ENCODE measurements at regions not wholly inside any gene's neighbourhood (a gene's known extent, or its start where the extent isn't known, plus 50 kb on each side); places are given as distances from the start of the nearest gene placed in this dataset.
A peak's percentile ranks its signal among the peaks of the same experiment; 100 is the strongest.

DNA sequence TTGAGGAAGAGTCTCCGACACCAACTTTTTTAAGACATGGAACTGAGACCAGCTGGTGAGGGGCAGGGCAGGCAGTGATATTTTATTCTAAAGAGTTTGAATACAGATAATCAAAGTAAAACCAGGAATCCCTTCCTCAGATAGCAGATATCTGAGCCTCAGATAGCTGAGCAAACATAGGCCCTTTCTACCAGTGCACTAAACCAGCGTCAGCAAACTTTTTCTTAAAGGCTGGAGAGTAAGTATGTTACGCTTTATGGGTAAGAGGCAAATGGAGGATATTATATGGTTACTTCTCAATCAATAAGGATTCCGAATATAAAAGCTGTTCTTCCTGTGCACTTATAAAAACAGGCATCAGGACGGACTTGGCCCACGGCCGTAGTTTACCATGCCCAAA lies 73.9 kb downstream of the WNT5A start:
- 20% methylated on average over 2 of the region's 7 CpGs for WGBS (ENCODE audit: insufficient coverage, low lambda C conversion rate)
- no peaks in the 10 kb centered on the region for H3K9me3 ChIP-seq (ENCODE audit: control insufficient read depth, low read depth, low read length)
- H3K27ac ChIP-seq (ENCODE audit: low read length) = no peak overlapping the region
- H3K27me3 ChIP-seq (ENCODE audit: control insufficient read depth, insufficient read depth, low read length) = no peaks in the 10 kb centered on the region
- H3K4me3 ChIP-seq (ENCODE audit: low read length) = no peak overlapping the region
- DNase-seq = peak in 1 of 2 donors; percentile 39
- no peaks in the 10 kb centered on the region for H3K36me3 ChIP-seq (ENCODE audit: control insufficient read depth, insufficient read depth, low read length)
- H3K4me1 ChIP-seq (ENCODE audit: control insufficient read depth, insufficient read depth, low read length) = peaks cover 17% of the 10 kb centered on the region

DNA sequence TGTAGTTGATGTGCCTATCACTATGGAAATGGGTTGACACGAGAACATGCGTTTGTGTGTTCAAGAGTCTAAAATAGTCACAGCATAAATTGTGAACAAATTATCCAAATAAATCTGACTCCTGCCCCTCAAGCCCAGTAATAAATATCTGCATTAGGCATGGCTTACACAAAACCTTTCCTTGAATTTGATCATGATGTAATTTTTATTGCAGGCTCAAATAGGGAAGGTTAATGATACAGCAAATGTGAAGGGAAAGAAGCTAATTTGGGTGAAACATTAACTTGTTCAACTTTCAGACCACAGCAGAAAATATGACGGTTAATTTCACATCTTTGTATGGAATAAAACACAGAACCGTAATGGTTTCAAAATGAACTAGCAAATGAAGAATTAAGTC lies 74.6 kb downstream of the WNT5A start:
- H3K9me3 ChIP-seq (ENCODE audit: control insufficient read depth, low read depth, low read length) = no peaks in the 10 kb centered on the region
- no peaks in the 10 kb centered on the region for H3K36me3 ChIP-seq (ENCODE audit: control insufficient read depth, insufficient read depth, low read length)
- H3K4me1 ChIP-seq (ENCODE audit: control insufficient read depth, insufficient read depth, low read length) = peaks cover 17% of the 10 kb centered on the region
- H3K27me3 ChIP-seq (ENCODE audit: control insufficient read depth, insufficient read depth, low read length) = no peaks in the 10 kb centered on the region
- peak in 1 of 2 donors; percentile 66 for DNase-seq
- no peak overlapping the region for H3K27ac ChIP-seq (ENCODE audit: low read length)
- WGBS (ENCODE audit: insufficient coverage, low lambda C conversion rate) = no CpG with 5 or more reads among the region's 4 CpGs
- H3K4me3 ChIP-seq (ENCODE audit: low read length) = no peak overlapping the region

DNA sequence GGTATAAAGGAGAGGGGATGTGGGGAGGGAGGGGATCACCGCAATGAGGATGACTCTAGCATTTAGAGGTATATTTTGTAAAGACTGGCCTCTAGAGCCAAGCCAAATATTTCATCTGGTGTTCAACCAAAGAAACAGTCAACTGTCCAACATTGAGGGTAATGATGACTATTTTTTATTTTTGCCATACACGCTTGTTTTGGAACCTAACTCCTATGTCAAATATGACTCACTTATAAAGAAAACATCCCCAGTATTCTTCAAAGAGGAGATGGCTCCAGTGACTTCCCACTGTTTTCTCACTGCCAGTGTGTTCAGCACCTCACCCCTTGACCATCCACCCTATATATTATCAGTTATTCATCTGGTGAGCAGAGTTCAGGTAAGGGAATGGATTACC lies 77.3 kb downstream of the WNT5A start:
- H3K4me3 ChIP-seq (ENCODE audit: low read length) = no peak overlapping the region
- H3K27me3 ChIP-seq (ENCODE audit: control insufficient read depth, insufficient read depth, low read length) = no peaks in the 10 kb centered on the region
- no peak for DNase-seq
- no peaks in the 10 kb centered on the region for H3K36me3 ChIP-seq (ENCODE audit: control insufficient read depth, insufficient read depth, low read length)
- H3K27ac ChIP-seq (ENCODE audit: low read length) = no peak overlapping the region
- H3K9me3 ChIP-seq (ENCODE audit: control insufficient read depth, low read depth, low read length) = no peaks in the 10 kb centered on the region
- H3K4me1 ChIP-seq (ENCODE audit: control insufficient read depth, insufficient read depth, low read length) = peaks cover 13% of the 10 kb centered on the region
- WGBS (ENCODE audit: insufficient coverage, low lambda C conversion rate) = no CpG with 5 or more reads among the region's 2 CpGs

DNA sequence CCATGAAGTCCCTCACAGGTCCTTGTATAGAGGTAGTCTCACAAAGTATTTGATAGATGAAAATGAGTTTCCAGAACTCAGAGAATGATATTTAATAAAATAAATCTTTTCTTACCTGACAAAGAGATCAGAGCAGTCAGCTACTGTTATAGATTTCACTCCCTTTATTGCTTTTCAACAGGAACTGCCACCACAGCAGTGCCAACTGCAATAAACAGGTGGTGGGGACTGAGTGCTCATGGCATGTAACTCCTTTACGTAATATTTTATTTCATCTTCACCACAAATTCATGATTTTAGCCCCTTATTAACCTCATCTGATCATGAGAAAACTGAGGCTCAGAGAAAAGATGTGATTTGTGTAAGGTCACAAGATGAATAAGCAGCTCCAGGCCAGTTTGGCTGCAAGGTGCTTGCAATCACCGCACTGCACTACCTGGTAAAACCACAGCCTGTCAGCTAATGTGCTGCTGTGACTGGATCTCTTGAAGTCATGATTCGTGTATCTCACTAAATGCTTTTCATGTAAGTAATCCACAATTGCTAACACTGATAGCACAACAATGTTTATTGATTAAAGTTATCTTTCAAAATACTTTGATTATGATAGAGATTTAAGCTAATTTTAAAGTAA lies 78.8 kb downstream of the WNT5A start:
- H3K4me1 ChIP-seq (ENCODE audit: control insufficient read depth, insufficient read depth, low read length) = peaks cover 13% of the 10 kb centered on the region

DNA sequence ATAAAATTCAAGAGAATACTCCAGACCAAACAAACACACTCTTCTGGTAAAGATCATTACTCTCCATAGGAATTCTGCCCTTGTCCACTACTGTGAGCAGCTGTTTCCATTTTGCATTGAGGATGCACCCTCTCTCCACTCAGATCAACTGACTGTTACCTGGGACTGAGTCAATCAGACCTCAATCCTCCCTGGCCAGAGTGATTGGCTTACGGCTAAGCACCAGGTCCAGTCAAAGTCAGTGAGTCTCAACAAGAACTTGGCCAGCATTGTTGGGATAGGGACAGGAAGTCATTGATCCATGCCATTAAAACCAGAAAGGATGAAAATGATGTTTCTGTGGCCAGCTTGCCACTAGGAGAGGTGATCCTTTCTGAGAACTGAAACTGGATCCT lies 79.7 kb downstream of the WNT5A start:
- Histone ChIP-seq H3K27ac (ENCODE audit: low read length) (no peak overlapping the region), H3K27me3 (ENCODE audit: control insufficient read depth, insufficient read depth, low read length) (no peaks in the 10 kb centered on the region)
- WGBS (ENCODE audit: insufficient coverage, low lambda C conversion rate) = no CpG with 5 or more reads among the region's 1 CpG

More for the DNA sequence above, 78.8 kb downstream of the WNT5A start:
- Histone ChIP-seq H3K9me3 (ENCODE audit: control insufficient read depth, low read depth, low read length) (no peaks in the 10 kb centered on the region), H3K36me3 (ENCODE audit: control insufficient read depth, insufficient read depth, low read length) (no peaks in the 10 kb centered on the region), H3K4me3 (ENCODE audit: low read length) (no peak overlapping the region), H3K27ac (ENCODE audit: low read length) (no peak overlapping the region), H3K27me3 (ENCODE audit: control insufficient read depth, insufficient read depth, low read length) (no peaks in the 10 kb centered on the region)
- DNase-seq = no peak
- no CpG with 5 or more reads among the region's 3 CpGs for WGBS (ENCODE audit: insufficient coverage, low lambda C conversion rate)

DNA sequence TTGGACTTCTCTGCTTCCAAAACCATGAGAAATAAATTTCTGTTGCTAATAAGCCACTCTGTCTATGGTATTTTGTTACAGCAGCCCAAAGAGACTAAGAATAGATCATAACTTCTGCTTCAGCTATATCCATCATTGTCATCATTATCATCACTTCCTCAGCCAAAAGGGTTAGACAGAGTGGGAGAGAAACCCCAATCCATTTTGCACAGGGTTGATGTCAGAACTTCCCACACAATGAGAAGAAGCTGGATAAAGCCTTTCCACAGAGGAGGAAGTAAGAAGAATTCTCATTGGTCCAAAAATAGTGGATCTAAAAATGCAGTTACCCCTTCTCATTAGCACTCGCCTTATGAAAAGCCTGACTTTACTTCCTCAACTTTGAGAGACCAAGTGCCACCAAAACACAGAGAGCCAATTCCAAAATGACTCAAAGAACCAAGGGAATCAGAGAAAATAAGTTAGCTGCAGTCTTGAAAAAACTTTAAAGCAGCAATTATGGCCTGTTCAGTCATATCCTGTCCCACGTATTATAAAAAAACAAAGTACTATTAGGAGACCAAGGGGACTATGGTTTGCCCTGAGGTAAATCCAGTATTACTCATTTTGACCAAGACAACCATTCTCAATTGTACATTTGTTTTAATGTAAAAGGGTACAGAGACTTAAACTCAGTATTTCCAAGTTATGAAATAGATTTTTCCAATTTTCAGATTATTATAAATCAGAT lies 80.2 kb downstream of the WNT5A start:
- DNase-seq = no peak
- H3K36me3 ChIP-seq (ENCODE audit: control insufficient read depth, insufficient read depth, low read length) = no peaks in the 10 kb centered on the region
- peaks cover 5% of the 10 kb centered on the region for H3K4me1 ChIP-seq (ENCODE audit: control insufficient read depth, insufficient read depth, low read length)
- no peaks in the 10 kb centered on the region for H3K9me3 ChIP-seq (ENCODE audit: control insufficient read depth, low read depth, low read length)
- no peak overlapping the region for H3K4me3 ChIP-seq (ENCODE audit: low read length)
- H3K27ac ChIP-seq (ENCODE audit: low read length) = no peak overlapping the region
- no CpG with 5 or more reads among the region's 2 CpGs for WGBS (ENCODE audit: insufficient coverage, low lambda C conversion rate)
- no peaks in the 10 kb centered on the region for H3K27me3 ChIP-seq (ENCODE audit: control insufficient read depth, insufficient read depth, low read length)

More for the DNA sequence above, 79.7 kb downstream of the WNT5A start:
- H3K4me1 ChIP-seq (ENCODE audit: control insufficient read depth, insufficient read depth, low read length) = peaks cover 10% of the 10 kb centered on the region
- H3K4me3 ChIP-seq (ENCODE audit: low read length) = no peak overlapping the region
- H3K36me3 ChIP-seq (ENCODE audit: control insufficient read depth, insufficient read depth, low read length) = no peaks in the 10 kb centered on the region
- H3K9me3 ChIP-seq (ENCODE audit: control insufficient read depth, low read depth, low read length) = no peaks in the 10 kb centered on the region
- DNase-seq = no peak

DNA sequence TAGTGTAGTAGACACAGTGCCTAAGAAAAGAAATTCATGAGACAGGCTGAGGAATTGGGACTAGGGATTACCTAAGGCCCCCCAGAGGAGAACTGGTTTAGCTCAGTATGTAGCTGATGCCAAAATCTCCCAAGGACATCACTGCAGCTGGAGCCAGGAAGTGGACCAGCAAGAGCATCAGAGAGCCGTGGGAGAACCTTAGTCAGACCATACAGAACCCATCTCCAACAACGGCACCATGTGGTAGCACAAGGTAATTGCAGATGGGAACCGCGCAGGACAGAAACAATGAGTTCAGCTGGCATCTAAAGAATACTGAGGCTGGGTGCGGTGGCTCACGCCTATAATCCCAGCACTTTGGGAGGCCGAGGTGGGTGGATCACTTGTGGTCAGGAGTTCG lies 81.7 kb downstream of the WNT5A start:
- Histone ChIP-seq H3K27ac (ENCODE audit: low read length) (no peak overlapping the region), H3K4me1 (ENCODE audit: control insufficient read depth, insufficient read depth, low read length) (no peaks in the 10 kb centered on the region), H3K4me3 (ENCODE audit: low read length) (no peak overlapping the region), H3K36me3 (ENCODE audit: control insufficient read depth, insufficient read depth, low read length) (no peaks in the 10 kb centered on the region), H3K9me3 (ENCODE audit: control insufficient read depth, low read depth, low read length) (no peaks in the 10 kb centered on the region), H3K27me3 (ENCODE audit: control insufficient read depth, insufficient read depth, low read length) (no peaks in the 10 kb centered on the region)
- no CpG with 5 or more reads among the region's 8 CpGs for WGBS (ENCODE audit: insufficient coverage, low lambda C conversion rate)
- no peak for DNase-seq

DNA sequence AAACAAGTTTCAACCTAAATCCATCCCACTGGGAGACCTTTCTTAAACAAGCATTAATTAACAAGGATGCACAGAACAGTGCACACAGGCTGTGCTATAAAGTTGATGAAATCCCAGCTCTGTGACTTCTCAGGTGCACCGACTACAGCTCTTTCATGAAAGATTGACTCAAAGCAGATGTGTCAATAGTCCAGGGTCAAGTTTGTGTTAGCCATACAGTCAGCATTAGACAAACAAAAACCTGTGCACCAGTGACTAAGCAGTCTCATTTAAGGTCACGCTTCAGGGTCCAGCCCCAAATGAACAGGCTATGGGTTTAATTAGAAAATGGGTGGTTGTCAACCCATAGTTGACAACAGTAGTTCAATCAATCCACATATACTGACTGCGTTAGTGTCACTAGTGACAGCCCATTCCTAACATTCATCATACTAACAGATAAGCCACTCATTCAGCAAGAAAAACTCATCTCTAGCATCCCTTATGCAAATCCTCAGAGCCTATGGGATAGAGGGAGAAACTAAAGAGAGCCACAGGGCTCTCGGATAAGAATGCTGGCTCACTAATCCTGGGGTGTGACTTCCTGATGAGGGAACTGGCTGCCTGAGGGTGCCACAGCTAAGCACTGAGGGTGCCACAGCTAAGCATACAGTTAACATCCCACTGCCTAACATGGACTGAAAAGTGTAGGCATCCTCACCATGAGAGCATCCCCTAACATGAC lies 84.1 kb downstream of the WNT5A start:
- no peaks in the 10 kb centered on the region for H3K36me3 ChIP-seq (ENCODE audit: control insufficient read depth, insufficient read depth, low read length)
- H3K4me3 ChIP-seq (ENCODE audit: low read length) = no peak overlapping the region
- H3K9me3 ChIP-seq (ENCODE audit: control insufficient read depth, low read depth, low read length) = no peaks in the 10 kb centered on the region
- H3K27ac ChIP-seq (ENCODE audit: low read length) = no peak overlapping the region
- peak in 1 of 2 donors; percentile 50 for DNase-seq
- no CpG with 5 or more reads among the region's 4 CpGs for WGBS (ENCODE audit: insufficient coverage, low lambda C conversion rate)
- H3K4me1 ChIP-seq (ENCODE audit: control insufficient read depth, insufficient read depth, low read length) = no peaks in the 10 kb centered on the region
- H3K27me3 ChIP-seq (ENCODE audit: control insufficient read depth, insufficient read depth, low read length) = no peaks in the 10 kb centered on the region

DNA sequence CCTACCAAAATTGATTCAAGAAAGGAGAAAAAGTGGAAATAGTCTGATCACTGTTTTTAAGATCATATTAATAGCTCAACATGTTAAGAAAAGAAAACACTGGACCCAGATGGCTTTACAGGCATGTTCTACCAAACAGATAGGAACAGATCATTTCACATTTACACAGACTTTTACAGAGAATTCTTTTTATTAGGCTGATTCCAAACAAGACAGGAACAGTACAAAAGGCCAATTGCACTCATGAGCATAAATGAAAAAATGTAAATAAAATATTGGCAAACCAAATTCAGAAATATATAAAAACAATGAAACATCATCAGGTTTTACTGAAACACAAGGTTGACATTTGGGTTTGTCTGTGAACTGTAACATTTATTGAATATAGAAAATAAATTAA lies 106.5 kb downstream of the WNT5A start:
- no peaks in the 10 kb centered on the region for H3K4me1 ChIP-seq (ENCODE audit: control insufficient read depth, insufficient read depth, low read length)
- no peaks in the 10 kb centered on the region for H3K27me3 ChIP-seq (ENCODE audit: control insufficient read depth, insufficient read depth, low read length)
- no peaks in the 10 kb centered on the region for H3K9me3 ChIP-seq (ENCODE audit: control insufficient read depth, low read depth, low read length)
- no peak overlapping the region for H3K4me3 ChIP-seq (ENCODE audit: low read length)
- DNase-seq = no peak
- H3K27ac ChIP-seq (ENCODE audit: low read length) = no peak overlapping the region
- H3K36me3 ChIP-seq (ENCODE audit: control insufficient read depth, insufficient read depth, low read length) = no peaks in the 10 kb centered on the region

DNA sequence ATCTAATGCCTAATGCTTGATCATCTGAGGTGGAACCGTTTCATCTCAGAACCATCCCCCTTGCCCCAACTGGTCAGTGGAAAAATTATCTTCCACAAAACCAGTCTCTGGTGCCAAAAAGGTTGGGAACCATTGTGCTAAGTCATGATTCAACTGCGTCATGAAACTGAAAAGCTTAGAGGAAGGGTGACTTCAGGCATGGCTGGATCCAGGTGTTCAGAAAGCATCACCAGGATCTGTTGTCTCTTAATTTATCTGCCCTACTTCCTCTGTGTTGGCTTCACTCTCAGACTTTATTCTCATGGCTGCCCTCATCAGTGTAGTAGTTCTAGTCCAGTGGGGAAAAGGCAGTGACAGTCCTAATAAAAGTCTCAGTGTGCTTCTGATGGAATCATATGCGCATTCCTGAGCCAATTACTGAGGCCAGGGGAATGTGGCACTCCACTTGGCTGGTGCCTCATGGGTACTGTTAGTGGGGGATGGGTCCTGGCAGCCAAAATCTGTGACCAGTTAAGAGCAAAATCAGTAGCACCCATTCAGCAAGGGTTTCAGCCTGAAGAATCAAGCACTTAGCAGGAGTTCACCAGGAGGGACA lies 110.3 kb downstream of the WNT5A start:
- H3K27me3 ChIP-seq (ENCODE audit: control insufficient read depth, insufficient read depth, low read length) = no peaks in the 10 kb centered on the region
- H3K27ac ChIP-seq (ENCODE audit: low read length) = no peak overlapping the region
- H3K36me3 ChIP-seq (ENCODE audit: control insufficient read depth, insufficient read depth, low read length) = no peaks in the 10 kb centered on the region
- H3K9me3 ChIP-seq (ENCODE audit: control insufficient read depth, low read depth, low read length) = no peaks in the 10 kb centered on the region
- H3K4me3 ChIP-seq (ENCODE audit: low read length) = no peak overlapping the region
- peak in 1 of 2 donors; percentile 10 for DNase-seq
- no CpG with 5 or more reads among the region's 3 CpGs for WGBS (ENCODE audit: insufficient coverage, low lambda C conversion rate)
- no peaks in the 10 kb centered on the region for H3K4me1 ChIP-seq (ENCODE audit: control insufficient read depth, insufficient read depth, low read length)
